Head of caudate nucleus (tissue), 42 donors: ENCODE measurements at regions not wholly inside any gene's neighbourhood (a gene's known extent, or its start where the extent isn't known, plus 50 kb on each side); places are given as distances from the start of the nearest gene placed in this dataset.

Source experiments
- DNase-seq, 42 donors: peaks; one replicate each; pipeline versions ENCODE4 v3.0.0 to v3.0.0-alpha.2; 2020 to 2021; ENCODE audit warnings: mixed read lengths in 7 of 42
- intact Hi-C: fragments of 100-400 bp; cut with DNase I; formaldehyde crosslinking; loops from one replicate; pipeline ENCODE4 v1.15.0; 2022

DNA sequence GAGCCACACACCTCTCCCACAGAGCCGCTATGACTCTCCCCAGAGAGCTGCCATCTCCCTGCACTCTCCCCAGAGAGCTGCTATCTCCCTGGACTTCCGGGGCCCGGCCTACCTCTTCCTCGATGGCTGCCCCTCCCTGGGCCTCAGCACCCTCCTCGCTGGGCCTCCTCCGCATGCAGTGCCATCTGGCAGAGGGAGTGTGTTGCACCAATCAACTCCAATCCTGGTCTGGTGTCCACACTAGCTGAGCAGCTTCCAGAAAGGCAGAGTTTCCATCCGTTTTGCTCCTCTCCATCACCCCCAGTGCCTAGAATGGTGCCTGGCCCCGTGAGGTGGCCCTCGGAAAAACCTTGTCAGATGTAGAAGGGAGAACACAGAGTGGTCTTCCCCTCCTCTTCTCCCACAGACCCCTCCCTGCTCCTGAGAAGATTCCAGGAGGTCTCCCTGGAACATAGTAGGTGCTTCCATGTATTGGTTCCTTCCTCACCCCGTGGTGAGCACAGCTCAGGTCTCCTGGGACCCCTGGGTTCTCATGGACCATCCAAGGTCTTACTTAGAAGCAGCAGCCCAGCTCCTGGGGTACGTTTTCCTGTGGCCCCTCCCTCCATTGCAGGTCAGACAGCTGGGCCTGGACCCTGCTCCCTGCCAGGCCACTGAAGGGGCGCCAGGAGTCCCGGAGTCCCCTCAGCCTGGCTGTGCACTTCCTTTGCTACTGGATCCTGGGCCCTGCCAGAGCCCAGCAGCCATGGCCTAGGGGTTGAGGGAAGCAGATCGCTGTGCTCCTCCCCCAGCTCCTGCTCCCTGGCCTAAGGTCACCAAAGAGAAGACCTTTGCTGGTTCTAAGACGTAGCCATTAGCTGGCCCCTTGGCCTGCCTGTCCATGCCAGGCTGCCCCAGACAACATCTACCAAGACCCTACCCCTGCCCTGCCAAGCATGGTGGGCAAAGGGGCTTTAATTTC is 233.8 kb upstream of the GSE1 start:
- intact Hi-C loops = no loop called here
- no peak for DNase-seq

DNA sequence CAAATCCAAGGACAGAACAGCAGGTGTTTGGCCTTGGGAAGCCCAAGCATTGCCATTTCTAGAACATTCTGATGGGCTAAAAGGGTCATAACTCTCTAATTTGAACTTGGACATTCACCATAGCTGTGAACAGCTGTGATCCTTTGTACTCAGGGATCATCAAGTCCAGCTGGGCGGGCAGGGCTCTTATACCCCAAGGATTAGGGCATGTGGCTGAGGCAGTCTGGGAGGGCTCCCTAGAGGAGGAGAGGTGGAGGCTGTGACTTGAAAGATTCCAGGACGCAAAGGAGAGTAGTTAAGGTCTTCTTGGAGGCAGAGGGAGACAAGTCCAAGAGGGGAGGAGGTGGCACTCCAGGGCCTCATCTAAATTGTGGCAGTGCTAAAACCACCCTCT is 233.1 kb upstream of the GSE1 start:
- DNase-seq = no peak
- intact Hi-C loops = no loop called here

DNA sequence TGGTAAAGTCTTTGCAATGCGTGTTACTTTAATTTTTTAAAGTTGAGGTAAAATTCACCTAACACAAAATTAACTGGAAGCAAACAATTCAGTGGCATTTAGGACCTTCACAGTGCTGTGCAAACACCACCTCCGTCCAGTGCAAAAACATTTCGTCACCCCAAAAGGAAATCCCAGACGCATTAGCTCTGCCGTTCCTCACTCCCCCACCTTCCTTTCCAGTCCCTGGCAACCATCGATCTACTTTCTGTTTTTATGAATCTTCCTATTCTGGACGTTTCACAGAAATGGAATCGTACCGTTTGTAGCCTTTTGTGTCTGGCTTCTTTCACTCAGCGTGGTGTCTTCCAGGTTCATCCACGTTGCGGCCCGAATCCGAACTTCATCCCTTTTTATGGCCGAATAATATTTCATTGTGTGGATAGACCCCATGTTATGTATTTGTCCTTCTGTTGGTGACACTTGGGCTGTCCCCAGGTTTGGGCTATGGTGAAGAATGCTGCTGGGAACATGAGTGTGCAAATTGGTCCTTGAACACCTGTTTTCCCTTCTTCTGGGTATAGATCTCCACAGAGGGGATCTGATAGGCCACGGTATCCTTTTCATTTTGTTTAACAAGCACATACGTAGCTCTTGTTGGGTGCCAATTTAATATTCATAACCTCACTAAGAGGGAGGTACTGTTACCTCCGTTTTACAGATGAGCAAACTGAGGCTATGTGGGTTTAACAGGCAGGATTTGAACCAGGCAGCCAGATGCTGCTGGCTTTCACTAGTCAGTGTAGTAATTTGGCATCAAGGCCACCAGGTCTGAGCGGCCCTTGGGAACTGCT is 232.0 kb upstream of the GSE1 start:
- intact Hi-C loops = no loop called here
- DNase-seq = no peak

DNA sequence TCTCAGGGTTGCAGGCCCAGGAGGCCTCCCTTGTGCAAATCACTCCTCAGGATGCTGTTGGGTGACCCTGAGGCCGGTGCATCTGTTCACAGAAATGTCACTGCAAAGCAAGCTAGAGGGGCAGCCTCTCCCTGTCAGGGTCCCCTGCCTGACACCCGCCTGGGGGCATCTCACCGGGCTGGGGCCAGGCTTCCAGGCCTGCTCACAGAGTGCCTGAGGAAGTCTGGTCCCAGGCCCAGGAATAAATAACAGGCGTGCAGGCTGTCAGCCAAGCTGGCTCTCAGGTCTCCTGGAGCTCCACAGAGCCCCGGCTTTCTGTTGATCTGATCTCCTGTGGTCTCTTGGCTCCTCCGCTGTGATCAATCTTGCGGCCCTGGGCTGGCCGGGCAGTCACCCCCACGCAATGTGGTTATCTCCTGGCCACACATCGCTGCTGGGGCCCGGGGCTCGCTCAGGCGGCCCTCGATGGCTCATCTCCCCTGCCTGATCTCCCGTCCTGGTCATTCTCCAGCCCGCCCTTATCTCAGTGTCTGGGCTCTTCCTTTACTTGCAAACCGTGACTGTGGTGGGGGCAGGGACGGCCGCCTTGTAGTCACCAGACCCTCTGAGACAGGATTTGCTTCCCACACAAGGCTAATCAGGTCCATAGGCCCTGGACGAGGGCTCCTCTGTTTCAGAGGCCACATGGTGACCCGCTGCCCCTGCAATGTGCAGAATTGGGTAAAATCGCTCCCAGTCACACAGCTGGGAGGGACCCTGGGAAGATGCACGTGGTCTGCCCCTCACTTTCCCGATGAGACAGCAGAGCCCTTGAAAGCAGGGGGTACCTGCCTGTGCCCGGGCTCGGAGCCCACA is 231.2 kb upstream of the GSE1 start:
- DNase-seq = peak in 1 of 42 donors; percentile 29

DNA sequence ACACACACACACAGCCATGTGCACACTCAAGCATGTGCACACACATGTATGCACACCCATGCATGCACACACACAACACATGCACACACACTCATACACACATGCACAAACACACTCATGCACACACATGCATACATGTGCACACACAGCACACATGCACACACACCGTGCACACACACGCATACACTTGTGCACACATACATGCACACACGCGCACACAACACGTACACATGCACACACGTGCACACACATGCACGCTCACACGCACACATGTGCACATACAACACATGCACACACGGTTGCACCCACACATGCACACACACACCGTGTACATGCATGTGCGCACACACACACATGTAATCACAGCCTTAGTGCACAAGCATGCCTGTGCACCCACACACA is 230.4 kb upstream of the GSE1 start:
- intact Hi-C loops = no loop called here
- DNase-seq = no peak

More for the DNA sequence above, 231.2 kb upstream of the GSE1 start:
- intact Hi-C loops = no loop called here

DNA sequence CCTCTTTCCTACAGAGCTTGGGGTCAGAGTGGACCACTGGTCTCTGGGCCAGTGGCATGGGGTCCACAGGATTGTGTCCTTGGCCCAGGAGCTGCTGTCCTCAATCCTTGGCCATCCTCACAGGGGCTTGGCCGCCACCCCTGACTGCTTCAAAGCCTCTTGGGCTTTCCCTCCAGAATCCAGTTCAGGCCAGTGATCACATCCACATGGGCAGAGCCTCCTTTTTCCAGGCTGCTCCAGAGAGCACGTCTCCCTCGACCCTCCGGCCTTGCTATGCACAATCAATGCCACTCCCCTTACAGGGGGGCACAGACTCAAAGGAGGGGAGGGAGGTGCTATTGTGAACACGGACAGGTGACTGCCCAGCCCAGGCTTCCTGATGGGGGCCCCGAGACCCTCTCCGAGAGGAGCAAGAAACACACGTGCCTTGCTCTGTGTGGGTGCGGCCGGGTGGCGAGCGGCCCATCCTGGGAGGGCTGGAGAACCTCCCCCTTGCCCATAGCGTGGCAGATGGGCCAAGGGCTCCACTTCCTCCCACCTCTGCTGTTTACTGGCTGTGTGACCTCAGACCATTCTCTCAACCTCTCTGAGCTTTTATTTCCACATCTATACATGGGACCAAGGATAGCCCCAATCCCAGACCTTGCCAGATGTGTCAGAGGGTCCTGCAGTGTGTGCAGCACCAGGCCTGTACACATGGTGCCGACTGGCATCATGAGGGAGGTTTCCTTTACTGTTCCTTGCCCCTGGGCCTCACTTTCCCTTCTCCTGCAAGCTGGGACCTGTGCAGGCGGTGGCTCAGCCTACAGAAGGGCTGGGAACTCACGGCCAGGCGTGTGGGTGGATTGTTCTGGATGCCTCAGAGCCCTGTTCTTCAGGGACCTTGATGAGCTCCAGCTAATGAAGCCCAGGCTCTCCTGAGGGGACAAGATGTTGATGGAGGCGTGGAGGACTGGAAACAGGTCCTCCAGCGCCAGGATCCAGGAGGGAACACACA is 229.0 kb upstream of the GSE1 start:
- DNase-seq = peak in 1 of 42 donors; percentile 2
- intact Hi-C loops = no loop called here

DNA sequence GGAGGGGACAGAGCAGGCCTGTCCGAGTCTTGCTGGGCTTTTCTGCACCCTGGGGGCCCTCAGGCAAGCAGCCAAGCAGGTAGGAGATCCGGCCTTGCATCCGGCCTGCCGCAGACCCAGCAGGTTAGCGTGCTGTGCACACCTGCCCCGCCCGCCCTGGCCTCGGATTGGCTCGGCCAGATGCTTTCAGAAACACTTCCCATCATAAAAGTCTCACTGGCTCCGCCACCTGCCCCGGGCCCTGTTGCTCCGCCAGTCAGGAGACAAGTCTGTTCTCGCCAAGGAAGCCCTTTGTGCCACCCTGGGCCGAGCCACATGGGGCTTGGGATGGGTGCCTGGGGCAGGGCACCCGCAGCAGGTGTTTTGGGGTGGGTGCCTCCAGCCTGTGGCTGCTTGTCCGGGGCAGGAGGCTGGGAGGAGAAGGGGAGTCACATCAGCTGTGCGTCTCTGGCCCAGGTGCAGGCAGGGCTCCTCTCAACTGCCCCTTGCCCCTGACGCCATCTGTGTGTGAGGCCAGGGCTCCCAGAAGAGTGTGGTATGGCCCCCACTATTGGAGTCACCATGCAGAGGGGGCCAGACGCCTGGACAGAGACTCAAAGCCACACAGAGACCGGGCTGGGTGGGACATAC is 228.2 kb upstream of the GSE1 start:
- intact Hi-C loops = no loop called here
- peak in 3 of 42 donors; percentile 2 to 40 (median 27) for DNase-seq

DNA sequence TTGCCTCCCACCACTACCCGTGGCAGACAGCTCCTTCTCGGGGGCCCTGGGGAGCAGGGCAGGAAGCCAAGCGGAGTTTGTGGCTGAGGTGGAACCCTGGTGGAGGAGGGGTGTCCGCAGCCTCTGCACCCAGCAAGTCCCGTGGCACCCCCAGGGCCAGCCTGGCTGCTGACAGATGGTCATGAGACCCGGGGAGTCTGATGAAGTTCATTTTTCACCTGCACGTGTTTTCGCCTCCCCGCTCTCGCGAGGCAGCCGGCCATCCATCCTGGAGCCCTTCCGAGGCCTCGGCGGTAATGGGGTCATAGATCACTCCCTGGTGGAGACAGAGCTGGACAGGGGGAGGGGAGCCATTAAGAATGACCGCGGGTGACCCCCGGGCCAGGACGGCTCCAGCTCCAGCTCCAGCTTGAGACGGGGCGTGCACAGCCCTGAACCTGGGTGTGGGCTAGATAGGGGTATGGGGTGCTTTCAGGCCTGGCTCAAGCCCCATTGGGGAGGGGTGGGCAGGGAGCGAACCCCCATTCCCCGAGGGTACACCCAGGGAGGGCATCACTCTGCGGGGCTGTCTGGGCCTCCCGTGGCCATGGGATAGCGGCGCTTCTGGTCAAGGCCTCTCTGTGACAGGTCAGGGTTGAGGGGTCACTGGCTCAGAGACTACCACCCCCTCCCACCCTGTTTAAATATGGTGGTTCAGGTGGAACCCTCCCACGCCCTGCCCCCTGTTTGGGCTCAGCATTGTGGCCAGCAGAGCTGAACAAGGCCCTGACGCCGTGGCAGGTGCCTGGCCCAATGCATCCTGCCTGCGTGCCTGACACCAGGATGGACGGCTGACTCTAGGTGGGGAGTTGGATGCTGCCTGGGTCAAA is 227.4 kb upstream of the GSE1 start:
- DNase-seq = peak in 7 of 42 donors; percentile 0 to 35 (median 20)
- intact Hi-C loops = no loop called here

DNA sequence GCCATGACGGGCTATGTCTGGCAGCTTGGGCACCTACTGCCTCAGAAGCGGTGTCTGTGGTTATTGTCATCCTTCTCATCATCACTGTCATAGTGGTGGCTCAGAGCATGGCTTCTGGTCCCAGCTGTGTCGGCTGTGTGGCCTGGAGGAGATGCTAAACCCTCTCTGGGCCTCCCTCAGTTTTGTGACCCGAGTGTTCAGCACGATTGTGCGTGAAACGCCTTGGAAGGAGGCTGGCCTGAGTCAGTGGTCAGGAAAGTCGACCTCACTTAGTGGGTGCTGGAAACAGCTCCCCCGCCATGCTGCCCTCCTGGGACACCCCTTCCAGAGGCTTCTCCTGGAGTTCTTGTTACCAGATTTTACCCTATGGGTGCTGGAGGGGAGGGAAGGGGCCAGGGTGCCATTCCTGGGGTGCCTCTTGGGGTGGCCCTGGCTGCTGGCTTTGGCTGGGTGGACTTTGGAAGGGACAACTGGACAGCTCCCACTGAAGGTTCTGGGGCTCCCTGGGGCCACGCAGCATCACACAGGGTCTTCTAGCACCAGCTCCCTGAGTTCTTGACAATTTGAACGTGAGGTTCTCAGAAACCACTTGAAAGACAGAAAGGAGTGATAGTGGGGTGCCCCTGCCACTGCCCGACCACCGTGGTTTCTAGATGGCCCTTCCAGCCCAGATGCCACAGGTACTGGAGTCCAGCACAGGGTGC is 226.5 kb upstream of the GSE1 start:
- peak in 12 of 42 donors; percentile 0 to 34 (median 10) for DNase-seq
- intact Hi-C loops = no loop called here

DNA sequence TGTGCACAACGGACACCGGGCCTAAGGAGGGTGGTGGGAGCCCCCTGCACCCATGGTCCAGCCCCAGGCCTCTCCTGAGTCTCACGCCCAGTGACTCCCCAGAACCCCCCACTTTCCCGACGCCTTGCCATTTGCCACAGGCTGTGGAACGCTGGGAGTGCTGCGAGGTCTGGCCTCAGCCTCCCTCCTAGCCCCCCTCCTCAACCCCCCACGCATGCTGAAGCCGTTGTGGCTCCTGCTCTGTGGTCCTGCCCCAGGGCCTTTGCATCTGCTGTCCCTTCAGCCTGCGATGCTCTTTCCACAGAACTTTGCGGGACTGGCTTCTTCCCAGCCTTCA is 226.0 kb upstream of the GSE1 start:
- intact Hi-C loops = no loop called here

DNA sequence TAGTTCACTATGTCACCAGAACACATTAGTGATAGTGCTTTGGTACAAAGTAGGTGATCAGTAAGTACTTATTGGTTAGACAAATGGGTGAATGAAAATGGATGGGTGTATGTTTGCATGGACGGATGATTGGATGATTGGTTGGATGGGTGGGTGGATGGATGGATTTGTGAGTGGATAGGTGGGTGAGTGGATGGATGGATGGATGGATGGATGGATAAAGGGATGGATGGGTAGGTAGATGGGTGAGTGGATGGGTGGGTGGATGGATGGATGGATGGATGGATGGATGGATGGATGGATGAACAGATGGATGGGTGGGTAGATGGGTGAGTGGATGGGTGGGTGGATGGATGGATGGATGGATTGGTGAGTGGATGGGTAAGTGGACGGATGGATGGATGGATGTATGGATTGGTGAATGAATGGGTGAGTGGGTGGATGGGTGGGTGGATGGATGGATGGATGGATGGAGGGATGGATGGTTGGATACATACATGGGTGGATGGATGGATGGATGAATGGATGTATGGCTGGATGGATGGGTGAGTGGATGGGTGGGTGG is 225.3 kb upstream of the GSE1 start:
- DNase-seq = peak in 2 of 42 donors; percentile 0 to 8
- intact Hi-C loops = no loop called here

More for the DNA sequence above, 226.0 kb upstream of the GSE1 start:
- DNase-seq = peak in 11 of 42 donors; percentile 0 to 22 (median 8)

DNA sequence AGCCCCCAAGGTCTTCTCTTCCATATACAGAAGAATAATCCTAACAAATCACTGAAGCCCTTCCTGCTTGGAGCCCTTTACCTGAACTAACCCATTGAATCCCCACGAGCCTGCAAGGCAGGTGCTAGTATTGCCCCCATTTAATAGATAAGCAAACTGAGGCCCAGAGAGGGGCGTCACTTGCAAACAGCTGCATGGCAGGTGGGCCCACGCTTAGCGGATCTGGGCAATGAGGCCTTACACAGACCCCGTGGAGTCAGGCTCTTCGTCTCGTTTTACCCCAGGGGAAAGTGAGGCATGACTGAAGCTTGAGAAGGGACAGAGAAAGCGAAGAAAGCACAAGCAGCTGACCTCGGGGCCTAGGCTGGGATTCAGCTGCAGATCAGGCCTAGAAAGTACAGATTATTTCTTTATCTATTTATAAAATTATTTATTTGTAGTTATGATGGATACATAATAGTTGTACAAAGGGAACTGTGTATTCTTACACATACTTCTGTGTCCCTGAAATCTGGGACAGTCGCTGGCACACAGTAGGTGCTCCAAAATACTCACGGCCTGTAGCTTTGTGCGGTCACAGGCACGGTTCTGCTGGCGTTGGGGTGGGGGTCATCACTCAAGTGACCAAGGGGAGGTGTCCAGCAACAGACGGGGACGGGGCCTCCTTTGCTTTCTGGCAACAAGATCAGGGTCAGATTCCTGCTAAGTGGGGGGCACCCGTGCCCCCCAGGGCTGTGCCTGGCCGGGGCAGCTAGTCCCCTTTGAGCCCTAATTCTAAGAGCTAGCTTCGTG is 223.2 kb upstream of the GSE1 start:
- peak in 18 of 42 donors; percentile 0 to 31 (median 7) for DNase-seq
- intact Hi-C loops = no loop called here

DNA sequence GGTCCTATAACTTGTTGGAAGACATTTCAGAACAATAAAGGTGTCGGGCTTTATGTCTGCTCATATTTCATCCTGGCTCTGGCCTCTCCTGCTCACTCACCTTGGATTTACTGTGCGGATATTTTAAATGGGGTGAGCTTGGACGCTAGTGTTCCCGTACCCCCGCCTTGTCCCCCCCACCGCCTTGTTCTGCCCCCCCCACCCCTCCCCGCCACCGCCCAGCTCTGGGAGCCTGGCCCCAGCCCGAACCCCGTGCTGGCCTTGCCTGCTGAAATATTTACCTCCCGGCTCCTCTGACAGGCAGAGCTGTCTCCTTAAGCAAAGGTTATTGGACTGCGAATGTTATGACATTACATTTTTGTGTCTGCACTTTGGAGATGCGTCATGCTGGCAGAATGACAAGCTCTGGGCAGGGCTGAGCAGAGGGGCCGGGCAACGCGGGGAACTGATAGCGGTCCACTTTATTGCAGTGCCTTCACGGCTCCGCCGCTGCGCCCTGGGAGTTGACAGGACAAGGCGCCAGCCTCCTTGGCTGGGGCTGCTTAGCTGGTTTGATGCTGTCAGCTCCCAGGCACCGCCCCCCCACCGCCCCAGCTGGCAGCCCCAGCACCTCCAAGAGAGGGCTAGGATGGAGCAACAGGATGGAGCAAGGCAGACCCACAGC is 222.5 kb upstream of the GSE1 start:
- DNase-seq = peak in 19 of 42 donors; percentile 1 to 44 (median 12)

DNA sequence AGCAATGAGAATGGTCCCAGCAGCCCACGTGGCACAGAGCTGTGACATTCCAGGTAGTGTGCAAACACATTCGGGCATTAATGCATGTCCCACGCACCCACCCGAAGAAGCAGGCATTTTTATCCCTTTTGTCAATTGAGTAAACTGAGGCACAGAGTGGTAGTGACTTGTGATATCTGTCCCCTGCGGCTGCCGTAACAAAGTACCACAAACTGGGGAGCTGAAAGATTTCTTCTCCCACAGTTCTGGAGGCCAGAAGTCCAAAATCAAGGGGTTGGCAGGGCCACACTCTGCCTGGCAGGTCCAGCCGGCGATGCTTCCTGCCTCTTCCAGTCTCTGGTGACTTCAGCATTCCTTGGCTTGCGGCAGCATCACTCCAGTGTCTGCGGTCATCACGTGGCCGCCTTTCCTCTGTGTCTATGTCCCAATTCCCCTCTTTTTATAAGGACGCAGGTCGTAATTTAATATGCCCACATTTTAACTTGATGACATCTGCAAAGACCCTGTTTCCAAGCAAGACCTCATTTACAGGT is 221.9 kb upstream of the GSE1 start:
- peak in 12 of 42 donors; percentile 0 to 30 (median 10) for DNase-seq

More for the DNA sequence above, 222.5 kb upstream of the GSE1 start:
- intact Hi-C loops = no loop called here

More for the DNA sequence above, 221.9 kb upstream of the GSE1 start:
- intact Hi-C loops = no loop called here
